GM23248 (cell line): ENCODE measurements at regions not wholly inside any gene's neighbourhood (a gene's known extent, or its start where the extent isn't known, plus 50 kb on each side); places are given as distances from the start of the nearest gene placed in this dataset.

Experiments used
- DNase-seq: peaks from one replicate; pipeline ENCODE4 v3.0.0-alpha.2; 2015
- H2AFZ ChIP-seq: fragments of 200-600 bp; sonication (generic); 2 replicates; pipeline ENCODE4 v1.6.1; 2016; ENCODE audit warnings: antibody characterized with exemption
- H3F3A ChIP-seq: fragments of 200-600 bp; sonication (generic); 2 replicates; pipeline ENCODE4 v1.6.1; 2016; ENCODE audit warnings: mild to moderate bottlenecking, antibody characterized with exemption, mixed run types; ENCODE audit not compliant: insufficient read depth
- H3K27ac ChIP-seq: fragments of 200-600 bp; sonication (generic); 2 replicates; pipeline ENCODE4 v1.5.1; 2016; ENCODE audit warnings: mild to moderate bottlenecking
- H3K27me3 ChIP-seq: fragments of 200-600 bp; sonication (generic); replicated peaks from 2 replicates; pipeline ENCODE4 v1.6.1; 2016; ENCODE audit warnings: mild to moderate bottlenecking; ENCODE audit not compliant: insufficient read depth
- H3K36me3 ChIP-seq: fragments of 200-600 bp; sonication (generic); 2 replicates; pipeline ENCODE4 v1.6.1; 2016; ENCODE audit warnings: low read depth, mild to moderate bottlenecking
- H3K4me1 ChIP-seq: fragments of 200-600 bp; sonication (generic); 2 replicates; pipeline ENCODE4 v1.6.1; 2016; ENCODE audit warnings: mild to moderate bottlenecking; ENCODE audit not compliant: insufficient read depth
- H3K4me2 ChIP-seq: fragments of 200-600 bp; sonication (generic); one replicate; pipeline ENCODE4 v1.6.1; 2016; ENCODE audit warnings: mild to moderate bottlenecking; ENCODE audit not compliant: unreplicated experiment
- H3K4me3 ChIP-seq: fragments of 200-600 bp; sonication (generic); 2 replicates; pipeline ENCODE4 v1.5.1; 2016; ENCODE audit warnings: mild to moderate bottlenecking
- H3K79me2 ChIP-seq: fragments of 200-600 bp; sonication (generic); 2 replicates; pipeline ENCODE4 v1.6.1; 2016; ENCODE audit warnings: mild to moderate bottlenecking; ENCODE audit not compliant: insufficient read depth
- H3K9ac ChIP-seq: fragments of 200-600 bp; sonication (generic); 2 replicates; pipeline ENCODE4 v1.6.1; 2016; ENCODE audit warnings: mild to moderate bottlenecking
- H3K9me2 ChIP-seq: fragments of 200-600 bp; sonication (generic); 2 replicates; pipeline ENCODE4 v1.6.1; 2016; ENCODE audit warnings: mixed run types, mild to moderate bottlenecking, moderate library complexity; ENCODE audit not compliant: insufficient read depth
- H3K9me3 ChIP-seq: fragments of 200-600 bp; sonication (generic); one replicate; pipeline ENCODE4 v1.6.1; 2017; ENCODE audit warnings: low read depth
- H4K20me1 ChIP-seq: fragments of 200-600 bp; sonication (generic); 2 replicates; pipeline ENCODE4 v1.6.0; 2016; ENCODE audit not compliant: insufficient read depth
- EZH2 ChIP-seq: fragments of 200-600 bp; sonication (generic); IDR thresholded peaks from 2 replicates; pipeline ENCODE4 v1.6.1; 2018; ENCODE audit warnings: antibody characterized with exemption, mild to moderate bottlenecking; ENCODE audit not compliant: insufficient read depth, poor library complexity, severe bottlenecking
- EZH2phosphoT487 ChIP-seq: fragments of 200-600 bp; sonication (generic); IDR thresholded peaks from 2 replicates; pipeline ENCODE4 v1.6.1; 2018; ENCODE audit warnings: antibody characterized with exemption, moderate library complexity, mild to moderate bottlenecking, low read depth; ENCODE audit not compliant: insufficient read depth
- WGBS, 2 experiments: methylation state at CpG; one replicate each; pipeline ENCODE4 v1.1.6; 2015 to 2017; ENCODE audit warnings: low lambda C conversion rate in 2 of 2, low coverage in 1 of 2; ENCODE audit errors: missing lambda C conversion rate in 2 of 2; 5-methylcytosine and 5-hydroxymethylcytosine counted together
- in situ Hi-C: fragments of 300-500 bp; cut with MboI; formaldehyde crosslinking; loops from 2 replicates; pipeline ENCODE4 v1.15.0; 2020

DNA sequence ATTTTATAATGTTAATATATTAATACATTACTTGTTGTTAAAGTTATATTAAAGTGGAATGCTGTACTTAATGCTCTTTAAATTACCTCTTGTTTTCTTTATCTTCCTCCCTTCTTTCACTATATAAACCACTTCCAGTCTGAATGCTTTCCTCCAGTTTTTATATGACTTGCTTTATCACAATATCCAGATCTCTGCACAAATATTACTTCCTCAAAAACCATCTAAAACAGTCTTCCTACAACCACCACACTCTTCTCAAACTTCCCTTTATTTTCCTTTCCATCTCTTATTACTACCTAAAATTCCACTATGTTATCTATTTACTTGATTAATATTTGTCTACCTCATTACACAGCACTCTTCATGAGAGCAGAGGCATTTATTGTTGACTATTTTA lies 956.6 kb downstream of the LRFN5 start:
- no peaks in the 10 kb centered on the region for H3K27me3 ChIP-seq
- no peak overlapping the region for H3K4me2 ChIP-seq
- in situ Hi-C loops, result no loop called here
- no peak overlapping the region for H3K27ac ChIP-seq
- no peak overlapping the region for H2AFZ ChIP-seq
- H3K9me2 ChIP-seq, result no peaks in the 10 kb centered on the region
- no peak for DNase-seq
- no peaks in the 10 kb centered on the region for H4K20me1 ChIP-seq
- no peak overlapping the region for H3K9ac ChIP-seq
- H3K9me3 ChIP-seq, result no peaks in the 10 kb centered on the region
- H3K79me2 ChIP-seq, result no peaks in the 10 kb centered on the region
- H3F3A ChIP-seq, result no peaks in the 10 kb centered on the region
- TF ChIP-seq EZH2phosphoT487, result no peak
- no peak for TF ChIP-seq EZH2
- no peaks in the 10 kb centered on the region for H3K4me1 ChIP-seq
- no peak overlapping the region for H3K4me3 ChIP-seq
- no peaks in the 10 kb centered on the region for H3K36me3 ChIP-seq

DNA sequence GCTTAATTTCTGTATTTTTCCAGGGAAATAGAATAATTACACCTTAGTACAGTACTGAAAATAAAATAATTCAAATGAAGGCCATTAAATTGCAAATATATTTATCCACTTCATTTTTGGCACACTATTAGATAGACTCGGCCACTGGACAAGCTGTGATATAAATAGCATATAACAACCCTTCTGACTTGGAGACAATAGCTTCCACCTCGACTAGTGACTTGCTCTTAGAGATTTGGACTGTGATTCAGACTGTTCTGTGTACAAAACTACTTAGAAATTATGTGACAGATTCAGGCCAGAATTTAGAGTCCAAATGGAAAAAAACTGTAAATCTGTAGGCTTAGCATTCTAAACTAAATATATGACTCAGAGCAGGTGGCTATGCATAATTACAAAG lies 949.9 kb downstream of the LRFN5 start:
- Histone ChIP-seq H3K4me3 (no peak overlapping the region), H3K9ac (no peak overlapping the region), H3K36me3 (no peaks in the 10 kb centered on the region), H3K27ac (no peak overlapping the region), H3K4me2 (no peak overlapping the region), H3K79me2 (no peaks in the 10 kb centered on the region), H4K20me1 (no peaks in the 10 kb centered on the region), H3K4me1 (no peaks in the 10 kb centered on the region), H2AFZ (no peak overlapping the region), H3K9me2 (no peaks in the 10 kb centered on the region), H3F3A (no peaks in the 10 kb centered on the region), H3K9me3 (no peaks in the 10 kb centered on the region), H3K27me3 (no peaks in the 10 kb centered on the region)
- DNase-seq, result no peak
- in situ Hi-C loops, result no loop called here
- WGBS, 2 experiments, result 0% methylated on average over 2 of the region's 2 CpGs
- TF ChIP-seq EZH2 (no peak), EZH2phosphoT487 (no peak)

DNA sequence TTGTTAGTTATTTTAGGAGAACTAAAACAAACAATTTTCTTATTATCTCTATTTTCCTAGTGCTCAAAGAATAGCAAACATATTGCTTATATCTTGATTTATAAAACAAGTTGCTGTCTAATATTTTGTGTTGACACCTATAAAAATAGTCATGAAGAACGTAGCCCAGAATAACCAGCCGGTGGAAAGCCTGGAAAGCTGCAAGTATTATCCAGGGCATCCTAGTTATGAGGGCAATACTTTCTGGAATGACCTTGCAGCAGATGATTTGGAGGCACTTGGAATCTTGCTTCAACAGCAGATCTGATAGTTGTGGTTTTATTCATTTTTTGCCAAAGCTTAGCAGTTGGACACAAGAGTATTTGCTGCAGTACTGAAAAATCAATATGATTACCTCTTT lies 948.7 kb downstream of the LRFN5 start:
- H3K4me1 ChIP-seq, result no peaks in the 10 kb centered on the region
- H3F3A ChIP-seq, result no peaks in the 10 kb centered on the region
- H3K4me3 ChIP-seq, result no peak overlapping the region
- H3K27me3 ChIP-seq, result no peaks in the 10 kb centered on the region
- no peaks in the 10 kb centered on the region for H3K9me3 ChIP-seq
- no peaks in the 10 kb centered on the region for H4K20me1 ChIP-seq
- WGBS, 2 experiments, result 12 to 14% methylated on average over 2 of the region's 2 CpGs
- no peaks in the 10 kb centered on the region for H3K79me2 ChIP-seq
- no peaks in the 10 kb centered on the region for H3K9me2 ChIP-seq
- H3K9ac ChIP-seq, result no peak overlapping the region
- TF ChIP-seq EZH2 (no peak), EZH2phosphoT487 (no peak)
- no peak overlapping the region for H3K27ac ChIP-seq
- no peak overlapping the region for H2AFZ ChIP-seq
- in situ Hi-C loops, result no loop called here
- DNase-seq, result no peak
- H3K4me2 ChIP-seq, result no peak overlapping the region
- H3K36me3 ChIP-seq, result no peaks in the 10 kb centered on the region

DNA sequence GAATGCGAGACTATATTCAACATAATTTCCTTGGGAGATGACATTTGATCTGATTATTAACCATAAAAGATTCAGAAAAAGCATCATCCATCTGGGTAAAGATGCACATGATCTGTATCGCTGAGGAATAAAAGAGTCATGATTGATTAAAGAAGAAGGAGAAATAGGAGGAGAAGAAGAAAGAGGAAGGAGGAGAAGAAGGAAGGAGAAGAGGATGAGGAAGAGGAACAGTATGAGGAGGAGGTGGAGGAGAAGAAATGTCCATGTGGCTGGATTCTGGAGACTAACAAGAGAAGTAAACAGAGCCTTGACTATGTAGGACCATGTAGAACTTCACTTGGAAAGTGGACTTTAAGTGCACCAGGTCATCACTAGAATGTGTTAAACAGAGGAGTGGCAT lies 947.4 kb downstream of the LRFN5 start:
- Histone ChIP-seq H3K9me3 (no peaks in the 10 kb centered on the region), H3K4me3 (no peak overlapping the region), H3K27me3 (no peaks in the 10 kb centered on the region), H3K4me2 (no peak overlapping the region), H3K4me1 (no peaks in the 10 kb centered on the region), H3K27ac (no peak overlapping the region), H2AFZ (no peak overlapping the region), H3K9me2 (no peaks in the 10 kb centered on the region), H3K79me2 (no peaks in the 10 kb centered on the region), H4K20me1 (no peaks in the 10 kb centered on the region), H3K9ac (no peak overlapping the region), H3K36me3 (no peaks in the 10 kb centered on the region), H3F3A (no peaks in the 10 kb centered on the region)
- in situ Hi-C loops, result no loop called here
- 64 to 67% methylated on average over 2 of the region's 2 CpGs for WGBS, 2 experiments
- no peak for DNase-seq
- no peak for TF ChIP-seq EZH2phosphoT487
- no peak for TF ChIP-seq EZH2

DNA sequence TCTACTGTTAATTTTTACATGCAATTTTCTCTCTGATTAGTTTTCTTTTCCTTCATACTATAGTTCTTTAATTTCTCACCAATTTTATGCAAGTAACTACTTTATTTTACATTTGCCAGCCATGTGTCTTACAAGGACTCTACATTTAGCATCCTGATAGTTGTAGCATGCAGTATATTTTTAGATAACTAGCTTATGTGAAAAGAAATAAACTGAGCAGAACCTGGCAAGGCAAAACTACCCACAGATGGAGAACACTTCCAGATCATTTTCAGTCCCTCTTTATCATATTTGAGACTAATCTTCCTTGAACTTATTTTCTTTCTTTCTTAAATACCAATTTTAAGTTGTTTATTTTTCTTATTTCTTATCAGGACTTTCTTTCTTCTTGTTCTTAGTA lies 943.6 kb downstream of the LRFN5 start:
- in situ Hi-C loops, result no loop called here
- Histone ChIP-seq H3K4me3 (no peak overlapping the region), H3K9me2 (no peaks in the 10 kb centered on the region), H3K4me1 (no peaks in the 10 kb centered on the region), H3K79me2 (no peaks in the 10 kb centered on the region), H3K9me3 (no peaks in the 10 kb centered on the region), H3F3A (no peaks in the 10 kb centered on the region), H3K36me3 (no peaks in the 10 kb centered on the region), H4K20me1 (no peaks in the 10 kb centered on the region), H3K9ac (no peak overlapping the region), H3K4me2 (no peak overlapping the region), H3K27ac (no peak overlapping the region), H2AFZ (no peak overlapping the region), H3K27me3 (no peaks in the 10 kb centered on the region)
- no peak for TF ChIP-seq EZH2phosphoT487
- TF ChIP-seq EZH2, result no peak
- DNase-seq, result no peak
